HL-60 (cell line): ENCODE measurements at regions not wholly inside any gene's neighbourhood (a gene's known extent, or its start where the extent isn't known, plus 50 kb on each side); places are given as distances from the start of the nearest gene placed in this dataset.

Experiments
- DNase-seq, 2 experiments: peaks; one replicate each; pipeline ENCODE4 v3.0.0-alpha.2; 2010 to 2020; ENCODE audit warnings: low read depth in 1 of 2, low spot score in 1 of 2
- H3K27ac ChIP-seq: fragments of 250-450 bp; sonication (Bioruptor Pico); replicated peaks from 2 replicates; pipeline ENCODE4 v1.5.1; 2020; ENCODE audit warnings: mild to moderate bottlenecking, moderate library complexity
- H3K27me3 ChIP-seq: fragments of 250-450 bp; sonication (Bioruptor Pico); 2 replicates; pipeline ENCODE4 v1.5.1; 2021; ENCODE audit warnings: mild to moderate bottlenecking, moderate library complexity; ENCODE audit not compliant: insufficient read depth, poor library complexity, severe bottlenecking
- H3K4me3 ChIP-seq: replicated peaks from 2 replicates; pipeline ENCODE4 v1.5.1; 2011; ENCODE audit warnings: mild to moderate bottlenecking, control low read depth, low read length; ENCODE audit not compliant: insufficient read depth
- GABPA ChIP-seq: IDR thresholded peaks from 2 replicates; pipeline ENCODE4 v1.6.1; 2012; ENCODE audit warnings: low read depth
- POLR2AphosphoS5 ChIP-seq: IDR thresholded peaks from 2 replicates; pipeline ENCODE4 v1.6.1; 2012; ENCODE audit warnings: low read depth
- SPI1 ChIP-seq: IDR thresholded peaks from 2 replicates; pipeline ENCODE4 v1.6.1; 2012; ENCODE audit warnings: low read depth, mild to moderate bottlenecking, borderline replicate concordance
- TF ChIP-seq, protein P1 (sequence below): IDR thresholded peaks from one replicate; pipeline ENCODE4 v1.5.1; 2011; ENCODE audit warnings: low read length, control low read depth, inconsistent platforms; ENCODE audit not compliant: insufficient read depth
- TF ChIP-seq, protein P2 (sequence below): IDR thresholded peaks from 2 replicates; pipeline ENCODE4 v1.6.1; 2012; ENCODE audit warnings: low read depth; ENCODE audit not compliant: insufficient replicate concordance

DNA sequence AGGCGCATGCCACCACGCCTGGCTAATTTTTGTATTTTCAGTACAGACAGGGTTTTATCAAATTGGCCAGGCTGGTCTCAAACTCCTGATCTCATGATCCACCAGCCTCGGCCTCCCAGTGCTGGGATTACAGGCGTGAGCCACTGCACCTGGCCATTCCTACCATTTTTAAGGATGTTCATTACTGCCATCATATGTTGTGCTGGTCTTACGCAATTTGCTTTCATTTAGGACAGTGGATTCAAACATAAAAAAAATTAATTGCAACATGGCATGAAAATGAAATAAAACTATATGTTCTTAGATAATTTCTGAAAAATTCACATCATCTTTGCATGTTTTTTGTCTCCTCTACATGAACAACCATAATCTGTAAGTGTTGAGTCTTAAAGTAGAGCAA, 527.7 kb downstream of the LTN1 start:
- no peak overlapping the region for H3K27ac ChIP-seq
- no peak overlapping the region for H3K4me3 ChIP-seq
- peaks cover 2% of the 10 kb centered on the region for H3K27me3 ChIP-seq
- TF ChIP-seq GABPA (no peak), POLR2AphosphoS5 (no peak), SPI1 (no peak)
- TF ChIP-seq, protein P1, sequence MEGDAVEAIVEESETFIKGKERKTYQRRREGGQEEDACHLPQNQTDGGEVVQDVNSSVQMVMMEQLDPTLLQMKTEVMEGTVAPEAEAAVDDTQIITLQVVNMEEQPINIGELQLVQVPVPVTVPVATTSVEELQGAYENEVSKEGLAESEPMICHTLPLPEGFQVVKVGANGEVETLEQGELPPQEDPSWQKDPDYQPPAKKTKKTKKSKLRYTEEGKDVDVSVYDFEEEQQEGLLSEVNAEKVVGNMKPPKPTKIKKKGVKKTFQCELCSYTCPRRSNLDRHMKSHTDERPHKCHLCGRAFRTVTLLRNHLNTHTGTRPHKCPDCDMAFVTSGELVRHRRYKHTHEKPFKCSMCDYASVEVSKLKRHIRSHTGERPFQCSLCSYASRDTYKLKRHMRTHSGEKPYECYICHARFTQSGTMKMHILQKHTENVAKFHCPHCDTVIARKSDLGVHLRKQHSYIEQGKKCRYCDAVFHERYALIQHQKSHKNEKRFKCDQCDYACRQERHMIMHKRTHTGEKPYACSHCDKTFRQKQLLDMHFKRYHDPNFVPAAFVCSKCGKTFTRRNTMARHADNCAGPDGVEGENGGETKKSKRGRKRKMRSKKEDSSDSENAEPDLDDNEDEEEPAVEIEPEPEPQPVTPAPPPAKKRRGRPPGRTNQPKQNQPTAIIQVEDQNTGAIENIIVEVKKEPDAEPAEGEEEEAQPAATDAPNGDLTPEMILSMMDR, result no peak
- TF ChIP-seq, protein P2, sequence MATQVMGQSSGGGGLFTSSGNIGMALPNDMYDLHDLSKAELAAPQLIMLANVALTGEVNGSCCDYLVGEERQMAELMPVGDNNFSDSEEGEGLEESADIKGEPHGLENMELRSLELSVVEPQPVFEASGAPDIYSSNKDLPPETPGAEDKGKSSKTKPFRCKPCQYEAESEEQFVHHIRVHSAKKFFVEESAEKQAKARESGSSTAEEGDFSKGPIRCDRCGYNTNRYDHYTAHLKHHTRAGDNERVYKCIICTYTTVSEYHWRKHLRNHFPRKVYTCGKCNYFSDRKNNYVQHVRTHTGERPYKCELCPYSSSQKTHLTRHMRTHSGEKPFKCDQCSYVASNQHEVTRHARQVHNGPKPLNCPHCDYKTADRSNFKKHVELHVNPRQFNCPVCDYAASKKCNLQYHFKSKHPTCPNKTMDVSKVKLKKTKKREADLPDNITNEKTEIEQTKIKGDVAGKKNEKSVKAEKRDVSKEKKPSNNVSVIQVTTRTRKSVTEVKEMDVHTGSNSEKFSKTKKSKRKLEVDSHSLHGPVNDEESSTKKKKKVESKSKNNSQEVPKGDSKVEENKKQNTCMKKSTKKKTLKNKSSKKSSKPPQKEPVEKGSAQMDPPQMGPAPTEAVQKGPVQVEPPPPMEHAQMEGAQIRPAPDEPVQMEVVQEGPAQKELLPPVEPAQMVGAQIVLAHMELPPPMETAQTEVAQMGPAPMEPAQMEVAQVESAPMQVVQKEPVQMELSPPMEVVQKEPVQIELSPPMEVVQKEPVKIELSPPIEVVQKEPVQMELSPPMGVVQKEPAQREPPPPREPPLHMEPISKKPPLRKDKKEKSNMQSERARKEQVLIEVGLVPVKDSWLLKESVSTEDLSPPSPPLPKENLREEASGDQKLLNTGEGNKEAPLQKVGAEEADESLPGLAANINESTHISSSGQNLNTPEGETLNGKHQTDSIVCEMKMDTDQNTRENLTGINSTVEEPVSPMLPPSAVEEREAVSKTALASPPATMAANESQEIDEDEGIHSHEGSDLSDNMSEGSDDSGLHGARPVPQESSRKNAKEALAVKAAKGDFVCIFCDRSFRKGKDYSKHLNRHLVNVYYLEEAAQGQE, result no peak
- no peak for DNase-seq

DNA sequence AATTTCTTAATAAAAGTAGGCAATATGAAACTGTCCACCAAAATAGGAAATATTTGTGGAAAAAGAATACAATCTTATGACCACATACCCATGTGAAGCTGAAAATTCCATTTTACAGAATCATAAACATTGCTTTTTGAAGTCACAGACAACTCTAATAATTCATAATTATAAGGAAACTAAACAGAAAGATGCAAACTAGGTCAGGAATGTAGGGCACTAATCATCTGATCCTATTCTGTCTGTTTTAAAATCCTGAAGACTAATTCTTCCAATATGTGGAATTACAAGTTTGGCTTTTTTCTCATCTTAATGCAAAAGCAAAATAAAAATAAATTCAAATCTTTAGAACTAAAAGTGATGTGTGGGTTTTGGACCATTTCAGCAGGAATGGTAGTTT, 528.6 kb downstream of the LTN1 start:
- H3K27me3 ChIP-seq, result peaks cover 2% of the 10 kb centered on the region
- DNase-seq, result no peak
- TF ChIP-seq GABPA (no peak), POLR2AphosphoS5 (no peak), SPI1 (no peak)
- TF ChIP-seq, protein P2, result no peak
- TF ChIP-seq, protein P1, result no peak
- no peak overlapping the region for H3K4me3 ChIP-seq
- no peak overlapping the region for H3K27ac ChIP-seq

DNA sequence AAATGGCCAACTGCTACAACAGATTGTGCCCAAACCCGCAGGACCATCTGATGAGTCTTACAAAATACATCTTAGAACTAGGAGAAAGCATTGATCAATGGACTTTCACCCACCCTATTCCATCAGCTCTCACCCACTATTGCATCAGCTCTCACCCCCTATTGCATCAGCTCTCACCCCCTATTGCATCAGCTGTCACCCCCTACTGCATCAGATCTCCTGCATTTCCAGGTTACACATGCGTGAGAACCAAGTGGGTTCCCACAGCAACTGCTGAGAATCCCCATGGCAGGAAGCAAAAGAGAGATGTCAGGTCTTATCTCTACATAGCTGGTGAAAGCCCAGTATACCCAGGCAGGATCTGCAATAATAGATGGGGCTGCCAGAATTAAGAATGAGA, 533.5 kb downstream of the LTN1 start:
- peaks cover 2% of the 10 kb centered on the region for H3K27me3 ChIP-seq
- DNase-seq, result no peak
- H3K4me3 ChIP-seq, result no peak overlapping the region
- TF ChIP-seq SPI1 (no peak), GABPA (no peak), POLR2AphosphoS5 (no peak)
- TF ChIP-seq, protein P1, result no peak
- TF ChIP-seq, protein P2, result no peak
- no peak overlapping the region for H3K27ac ChIP-seq
